NCI-H774 (cell line): ENCODE measurements at regions not wholly inside any gene's neighbourhood (a gene's known extent, or its start where the extent isn't known, plus 50 kb on each side); places are given as distances from the start of the nearest gene placed in this dataset.
A peak's percentile ranks its signal among the peaks of the same experiment; 100 is the strongest.
"Not testable (repeated sequence)": the region's sequence is repeated elsewhere in the genome, so short reads cannot be mapped to it uniquely, and the experiment has no call there.

ENCODE experiments used
- DNase-seq: peaks from one replicate; lab custom pipeline; 2025; lab: John Stamatoyannopoulos, UW

DNA sequence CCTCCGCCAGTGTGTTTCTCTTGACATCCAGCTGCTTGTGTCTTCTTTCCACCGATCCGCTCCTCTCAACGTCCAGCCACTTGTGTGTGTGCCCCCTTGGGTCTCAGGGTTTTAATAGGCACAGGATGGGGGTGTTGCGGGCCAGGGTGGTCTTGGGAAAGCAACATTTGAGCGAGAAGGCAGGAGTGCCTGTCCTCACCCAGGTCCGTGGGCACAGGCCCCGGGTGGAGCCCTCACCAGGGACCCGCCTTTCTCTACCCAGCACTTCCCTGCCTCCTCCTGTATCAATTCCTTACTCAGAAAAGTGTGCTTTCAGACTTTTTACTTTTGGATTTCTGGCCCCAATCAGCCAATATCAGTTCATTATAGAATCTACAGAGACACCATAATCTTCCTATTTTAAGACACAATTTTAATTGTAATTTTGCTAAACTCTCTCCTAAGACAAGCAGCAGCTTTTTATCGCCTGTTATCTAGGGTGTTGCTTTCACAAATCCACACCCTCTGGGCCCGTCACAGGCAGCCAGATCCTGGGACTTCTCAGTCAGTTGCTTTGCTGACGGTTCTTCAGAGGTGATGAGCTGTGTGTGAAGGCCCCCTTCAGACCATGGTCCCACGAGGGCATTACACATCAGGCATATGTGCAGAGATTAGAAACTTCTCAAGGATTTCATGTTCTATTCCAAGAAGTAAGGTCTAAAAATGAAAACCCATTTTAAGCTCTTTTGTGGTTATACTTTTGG lies 96.0 kb upstream of the FHL2 start:
- DNase-seq: no peak

- no peak for DNase-seq
Measured at GRCh38 chr2:105490956-105491355, 92.1 kb upstream of the FHL2 start.

GRCh38 chr2:105490204-105490603 lies 91.4 kb upstream of the FHL2 start:
- no peak for DNase-seq

DNA sequence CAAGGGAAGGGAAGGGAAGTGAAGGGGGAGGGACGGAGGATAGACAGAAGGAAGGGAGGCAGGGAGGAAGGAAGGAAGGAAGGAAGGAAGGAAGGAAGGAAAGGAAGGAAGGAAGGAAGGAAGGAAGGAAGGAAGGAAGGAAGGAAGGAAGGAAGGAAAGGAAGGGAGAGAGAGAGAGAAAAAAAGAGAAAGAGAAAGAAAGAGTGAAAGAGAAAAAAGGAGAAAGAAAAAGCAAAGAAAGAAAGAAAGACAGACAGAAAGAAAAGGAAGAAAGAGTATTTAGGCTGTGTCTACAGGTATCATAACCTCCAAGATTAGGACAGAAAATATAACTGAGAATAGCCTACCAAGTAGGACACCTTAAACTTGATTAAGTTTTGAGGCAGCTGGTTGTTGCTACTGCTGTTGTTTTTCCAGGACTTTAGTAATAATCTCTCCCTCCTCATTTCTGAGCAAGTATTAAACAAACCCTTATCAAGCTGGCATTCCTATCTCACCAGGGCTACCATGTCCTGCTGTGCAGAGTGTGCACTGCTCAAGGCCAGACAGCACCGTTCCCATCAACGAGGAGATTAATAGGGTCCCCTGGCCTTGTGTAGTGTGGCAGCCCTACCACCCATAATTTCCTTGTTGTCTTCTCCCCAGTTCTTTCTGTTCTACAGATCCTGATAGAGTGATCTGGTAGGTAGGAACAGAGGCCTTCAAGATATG lies 90.5 kb upstream of the FHL2 start:
- DNase-seq: no peak

DNA sequence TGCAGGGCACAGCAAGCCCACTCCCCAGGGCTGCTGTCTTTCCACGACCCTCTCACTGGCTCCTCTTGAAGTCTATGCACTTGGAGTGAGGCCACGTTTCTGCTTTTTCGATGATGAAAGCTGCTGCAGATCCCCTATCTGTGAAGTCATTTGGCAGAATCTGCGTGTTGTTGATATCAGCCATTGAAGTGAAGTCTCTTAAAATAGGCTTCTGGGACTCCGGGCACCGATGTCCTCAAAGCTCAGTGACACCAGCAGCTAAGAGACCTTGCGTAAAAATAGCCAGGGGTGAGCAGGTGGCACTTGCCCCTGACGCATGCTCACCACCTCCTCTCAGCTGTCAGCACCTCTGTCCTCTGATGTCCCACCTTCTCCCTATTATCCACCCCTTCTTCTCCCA lies 89.4 kb upstream of the FHL2 start:
- no peak for DNase-seq

- no peak for DNase-seq
Measured at GRCh38 chr2:105487142-105488069, 88.6 kb upstream of the FHL2 start.

- DNase-seq: no peak
Measured at GRCh38 chr2:105486762-105487141, 87.9 kb upstream of the FHL2 start.

DNA sequence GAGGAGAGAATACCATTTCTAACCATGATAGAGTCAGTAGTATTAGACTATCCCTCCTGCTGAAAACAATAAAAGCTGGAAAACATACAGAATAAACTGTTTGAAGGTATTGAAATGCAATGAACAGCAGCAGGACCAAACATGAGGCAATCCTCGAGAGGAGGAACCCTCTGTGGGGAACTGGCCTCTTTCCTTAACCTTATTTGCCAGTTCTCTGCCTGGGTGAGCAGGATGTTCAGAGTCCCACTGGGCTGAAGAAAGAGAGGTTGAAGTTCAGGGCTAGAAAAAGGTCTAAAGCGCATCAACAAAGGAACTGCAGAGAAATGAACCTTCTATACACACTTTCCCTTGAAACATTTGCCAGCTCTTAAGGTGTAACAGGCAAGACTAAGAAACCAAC lies 79.8 kb upstream of the FHL2 start:
- DNase-seq: no peak

DNA sequence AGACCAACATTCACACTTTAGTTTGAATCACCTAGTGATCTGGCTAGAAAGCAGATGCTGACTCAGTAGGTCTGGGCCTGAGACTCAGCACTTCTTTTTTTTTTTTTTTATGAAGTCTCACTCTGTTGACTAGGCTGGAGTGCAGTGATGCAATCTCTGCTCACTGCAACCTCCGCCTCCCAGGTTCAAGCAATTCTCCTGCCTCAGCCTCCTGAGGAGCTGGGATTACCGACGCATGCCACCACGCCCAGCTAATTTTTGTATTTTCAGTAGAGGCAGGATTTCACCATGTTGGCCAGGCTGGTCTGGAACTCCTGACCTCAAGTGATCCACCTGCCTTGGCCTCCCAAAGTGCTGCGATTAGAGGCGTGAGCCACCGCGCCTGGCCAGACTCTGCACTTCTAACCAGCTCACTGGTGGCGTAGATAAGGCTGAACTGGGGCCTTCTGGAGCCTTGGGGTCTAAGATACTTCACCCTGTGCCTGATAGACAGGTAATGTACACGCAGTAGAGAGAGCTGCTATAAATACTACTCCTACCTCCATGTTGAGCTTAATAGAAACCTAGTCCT lies 78.3 kb upstream of the FHL2 start:
- DNase-seq: not testable (repeated sequence)

- DNase-seq: no peak
Measured at GRCh38 chr2:105473011-105473410, 74.2 kb upstream of the FHL2 start.

- DNase-seq: no peak
Measured at GRCh38 chr2:105470979-105471378, 72.1 kb upstream of the FHL2 start.

DNA sequence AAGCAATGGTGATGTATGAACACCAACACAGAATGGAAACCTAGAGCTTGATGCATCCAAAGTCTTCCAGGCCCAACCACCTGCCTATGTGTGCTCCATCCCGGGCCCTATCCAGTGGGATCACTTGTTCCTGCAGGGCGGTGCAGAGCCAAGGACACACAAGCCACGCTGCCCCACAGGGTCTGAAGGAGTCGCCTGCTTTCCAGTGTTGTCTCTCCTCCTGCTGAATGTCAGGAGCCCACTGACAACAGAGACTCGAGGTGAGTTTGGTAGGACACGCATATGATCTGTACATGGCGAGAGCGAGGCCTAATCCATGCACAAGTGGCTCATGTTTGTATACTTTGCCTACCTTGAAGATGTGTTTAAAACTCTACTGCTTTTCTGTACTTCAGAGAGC lies 70.9 kb upstream of the FHL2 start:
- DNase-seq: no peak

DNA sequence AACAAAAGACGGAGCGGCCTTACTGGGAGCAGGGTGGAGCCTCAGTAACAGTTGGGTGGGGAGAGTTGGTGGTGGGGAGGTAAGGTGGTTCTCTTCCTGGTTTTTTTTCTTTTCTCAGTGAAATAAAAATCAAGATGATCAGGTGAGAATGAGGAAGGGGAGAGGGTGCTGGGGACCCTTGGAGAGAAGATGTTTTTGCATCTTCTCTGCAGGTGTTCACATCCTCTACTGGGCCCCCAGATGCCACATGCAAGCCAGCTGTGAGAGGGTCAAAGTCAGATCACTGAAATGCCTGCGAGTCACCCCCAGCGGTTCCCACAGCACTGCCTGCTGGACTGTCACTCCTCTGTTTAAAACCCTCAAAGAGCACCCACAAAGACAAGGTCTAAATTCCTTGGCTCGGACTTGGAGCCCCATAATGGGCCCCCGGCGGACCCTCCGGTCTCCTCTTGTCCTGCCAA lies 69.8 kb upstream of the FHL2 start:
- DNase-seq: no peak

DNA sequence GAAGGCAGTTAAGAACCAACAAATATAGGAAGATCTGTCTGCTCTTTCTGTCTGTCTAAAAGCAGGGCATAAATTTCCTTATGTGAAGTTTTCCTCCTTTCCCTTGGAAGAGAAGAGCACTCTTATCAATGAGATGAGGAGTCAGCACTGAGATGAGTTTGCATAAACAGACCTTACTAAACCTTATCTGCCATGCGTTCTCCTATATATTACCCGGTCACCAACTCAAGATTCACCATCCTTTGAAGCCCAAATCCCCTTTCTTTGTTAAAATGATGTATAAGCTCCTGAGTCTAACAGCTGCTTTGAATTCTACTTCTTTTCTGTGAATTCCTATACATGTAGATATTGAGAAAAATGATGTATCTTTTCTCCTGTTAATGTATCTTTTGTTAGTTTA lies 65.5 kb upstream of the FHL2 start:
- DNase-seq: no peak

GRCh38 chr2:105460048-105460732 lies 61.3 kb upstream of the FHL2 start:
- no peak for DNase-seq

DNA sequence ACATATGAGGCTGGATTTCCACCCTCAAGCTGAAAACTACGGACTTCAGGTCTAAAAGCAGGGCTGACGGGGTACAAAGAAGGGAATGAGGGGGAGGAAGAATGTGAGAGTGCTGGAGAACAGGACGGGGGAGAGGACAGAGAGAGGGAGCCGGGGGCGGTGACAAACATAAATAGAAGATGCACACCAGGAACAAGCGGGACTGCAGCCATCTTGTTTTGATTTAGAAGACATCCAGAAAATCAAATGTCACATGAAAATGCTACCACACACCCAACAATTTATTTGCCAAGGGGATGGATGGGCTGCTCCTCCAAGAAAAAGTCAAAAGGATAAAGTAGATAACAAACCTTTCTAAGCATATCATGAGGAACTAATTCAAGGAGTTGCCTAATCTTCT lies 59.2 kb upstream of the FHL2 start:
- DNase-seq: no peak

DNA sequence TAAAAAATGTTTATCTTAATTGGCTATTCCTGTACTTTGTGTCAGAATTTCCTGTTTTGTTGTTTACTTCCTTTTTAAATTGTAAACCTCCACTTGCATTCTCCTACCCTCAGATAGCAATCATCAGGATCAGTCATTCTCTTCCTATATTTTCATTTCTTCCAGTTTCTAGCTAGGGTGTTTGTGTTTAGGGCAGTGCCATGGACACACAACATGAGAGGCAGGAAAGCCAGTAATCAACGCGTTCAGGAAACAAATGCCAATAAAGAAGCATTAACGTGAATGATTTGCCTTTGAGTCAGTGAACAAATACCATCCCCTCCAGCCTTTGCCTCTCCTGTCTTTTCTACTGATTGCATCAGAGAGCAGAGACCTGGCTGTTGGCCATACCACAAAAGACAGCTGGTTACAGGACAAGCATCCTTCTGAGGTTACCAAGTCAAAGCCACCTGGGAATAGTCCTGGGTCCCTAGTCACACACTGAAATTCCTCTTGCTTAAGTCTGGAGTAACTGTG lies 56.7 kb upstream of the FHL2 start:
- DNase-seq: peak; percentile 66

DNA sequence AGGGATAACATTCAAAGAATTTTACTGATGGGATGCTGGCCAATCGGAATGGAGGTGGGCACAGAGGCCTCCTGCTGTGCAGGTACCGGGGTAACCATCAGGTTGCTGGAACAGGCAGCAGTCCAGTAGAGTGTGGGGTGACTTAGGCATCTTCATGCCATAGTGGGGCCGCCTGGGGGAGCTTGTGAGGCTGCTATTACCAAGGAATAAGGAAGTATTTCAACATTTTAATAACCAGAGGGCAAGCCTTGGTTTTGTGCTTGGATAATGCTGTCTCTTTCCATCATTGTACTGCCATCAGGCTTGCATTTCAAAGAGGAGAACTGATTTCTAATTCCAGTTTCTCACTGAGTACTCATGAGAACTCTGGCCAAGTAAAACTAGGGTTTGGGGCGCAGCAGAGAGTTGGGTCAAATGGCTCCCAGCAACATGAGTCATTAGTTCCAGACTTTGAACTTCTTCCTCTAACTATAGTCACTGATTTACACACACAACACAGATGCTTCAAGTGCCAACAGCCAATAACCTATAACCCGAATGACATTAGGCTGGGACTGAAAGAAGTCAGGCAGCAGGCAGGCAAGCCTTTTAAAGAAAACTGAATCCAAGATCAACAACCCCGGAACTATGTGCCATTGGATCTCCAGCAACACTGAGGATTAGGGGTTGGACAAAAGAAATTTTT lies 56.1 kb upstream of the FHL2 start:
- no peak for DNase-seq

DNA sequence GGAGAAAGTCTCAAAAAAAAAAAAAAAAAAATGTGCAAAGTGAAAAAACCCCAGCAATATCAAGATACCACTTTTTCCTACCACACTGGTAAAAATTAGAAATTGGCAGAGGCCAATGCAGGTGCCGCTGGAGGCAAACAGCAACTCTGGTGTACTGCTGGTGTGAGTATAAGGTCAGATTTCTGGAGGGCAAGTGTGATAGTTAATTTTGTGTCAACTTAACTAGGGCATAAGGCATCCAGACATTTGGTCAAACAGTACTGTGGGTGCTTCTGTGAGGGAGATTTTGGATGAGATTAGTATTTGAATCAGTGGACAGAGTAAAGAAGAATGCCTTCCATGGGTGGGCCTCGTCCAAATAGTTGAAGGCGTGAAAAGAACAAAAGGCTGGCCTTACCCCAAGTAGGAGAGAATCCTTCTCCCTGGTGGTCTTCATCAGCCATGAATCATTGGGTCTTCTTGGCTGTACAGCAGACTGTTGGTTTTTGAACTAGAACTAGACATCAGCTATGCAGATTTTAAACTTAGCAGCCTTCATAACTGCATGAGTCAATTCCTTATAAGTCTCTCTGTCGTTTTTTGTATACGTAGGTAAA lies 52.8 kb upstream of the FHL2 start:
- DNase-seq: no peak

GRCh38 chr2:105450471-105450870 lies 51.6 kb upstream of the FHL2 start:
- DNase-seq: no peak
